Hippocampal formation (tissue), 2 donors: ENCODE measurements at regions not wholly inside any gene's neighbourhood (a gene's known extent, or its start where the extent isn't known, plus 50 kb on each side); places are given as distances from the start of the nearest gene placed in this dataset.

Experiments used
- DNase-seq, 2 donors: peaks; one replicate each; lab custom pipeline; 2025; lab: John Stamatoyannopoulos, UW

- no peak for DNase-seq
Observed at GRCh38 chr9:10674586-10674985, 61.8 kb upstream of the PTPRD start.

- DNase-seq, result no peak
Observed at GRCh38 chr9:10678010-10678409, 65.2 kb upstream of the PTPRD start.

- no peak for DNase-seq
Observed at GRCh38 chr9:10678790-10679189, 66.0 kb upstream of the PTPRD start.

- DNase-seq, result no peak
Observed at GRCh38 chr9:10686943-10687342, 74.1 kb upstream of the PTPRD start.

GRCh38 chr9:10690546-10690945, 77.7 kb upstream of the PTPRD start:
- no peak for DNase-seq

GRCh38 chr9:10697044-10697443, 84.2 kb upstream of the PTPRD start:
- DNase-seq, result no peak

GRCh38 chr9:10700291-10700690, 87.5 kb upstream of the PTPRD start:
- no peak for DNase-seq

- no peak for DNase-seq
Observed at GRCh38 chr9:10700915-10701314, 88.1 kb upstream of the PTPRD start.

- no peak for DNase-seq
Observed at GRCh38 chr9:10701906-10702305, 89.1 kb upstream of the PTPRD start.

GRCh38 chr9:10703139-10703538, 90.3 kb upstream of the PTPRD start:
- no peak for DNase-seq

GRCh38 chr9:10704720-10705119, 91.9 kb upstream of the PTPRD start:
- DNase-seq, result no peak

- DNase-seq, result no peak
Observed at GRCh38 chr9:10705383-10705782, 92.6 kb upstream of the PTPRD start.

- no peak for DNase-seq
Observed at GRCh38 chr9:10706788-10707187, 94.0 kb upstream of the PTPRD start.

GRCh38 chr9:10721301-10721700, 108.5 kb upstream of the PTPRD start:
- DNase-seq, result no peak

GRCh38 chr9:10729213-10729612, 116.4 kb upstream of the PTPRD start:
- DNase-seq, result no peak

- no peak for DNase-seq
Observed at GRCh38 chr9:10744669-10745068, 131.9 kb upstream of the PTPRD start.

- DNase-seq, result no peak
Observed at GRCh38 chr9:10753474-10753873, 140.7 kb upstream of the PTPRD start.

GRCh38 chr9:10764481-10764880, 151.7 kb upstream of the PTPRD start:
- DNase-seq, result no peak

- DNase-seq, result no peak
Observed at GRCh38 chr9:10773136-10773535, 160.3 kb upstream of the PTPRD start.

GRCh38 chr9:10774051-10774450, 161.2 kb upstream of the PTPRD start:
- peak in 1 of 2 donors; percentile 4 for DNase-seq

GRCh38 chr9:10785255-10785654, 172.5 kb upstream of the PTPRD start:
- DNase-seq, result no peak

- DNase-seq, result no peak
Observed at GRCh38 chr9:10793306-10793705, 180.5 kb upstream of the PTPRD start.

- no peak for DNase-seq
Observed at GRCh38 chr9:10804486-10804885, 191.7 kb upstream of the PTPRD start.

GRCh38 chr9:10806868-10807267, 194.1 kb upstream of the PTPRD start:
- DNase-seq, result no peak

GRCh38 chr9:10818206-10818605, 205.4 kb upstream of the PTPRD start:
- no peak for DNase-seq
